Loucy (cell line): ENCODE measurements at regions not wholly inside any gene's neighbourhood (a gene's known extent, or its start where the extent isn't known, plus 50 kb on each side); places are given as distances from the start of the nearest gene placed in this dataset.

ENCODE experiments used
- H2AFZ ChIP-seq: fragments of 200-600 bp; sonication (generic); 2 replicates; pipeline ENCODE4 v1.6.0; 2016; ENCODE audit warnings: antibody characterized with exemption, mild to moderate bottlenecking, low read length, moderate library complexity
- H3F3A ChIP-seq: fragments of 200-600 bp; 2 replicates; pipeline ENCODE4 v1.6.0; 2016; ENCODE audit warnings: antibody characterized with exemption, low read depth, mild to moderate bottlenecking
- H3K27me3 ChIP-seq: fragments of 200-600 bp; sonication (generic); 2 replicates; pipeline ENCODE4 v1.6.1; 2014; ENCODE audit warnings: low read length, mild to moderate bottlenecking; ENCODE audit not compliant: insufficient read depth, poor library complexity, severe bottlenecking
- H3K36me3 ChIP-seq: fragments of 200-600 bp; sonication (generic); 2 replicates; pipeline ENCODE4 v1.6.1; 2016; ENCODE audit warnings: low read length; ENCODE audit not compliant: insufficient read depth
- H3K4me1 ChIP-seq: fragments of 200-600 bp; sonication (generic); 2 replicates; pipeline ENCODE4 v1.5.1; 2014; ENCODE audit warnings: low read length, mild to moderate bottlenecking; ENCODE audit not compliant: insufficient read depth, poor library complexity, severe bottlenecking
- H3K4me2 ChIP-seq: fragments of 200-600 bp; sonication (generic); 2 replicates; pipeline ENCODE4 v1.6.0; 2014; ENCODE audit warnings: antibody characterized with exemption, low read length, low read depth, mild to moderate bottlenecking; ENCODE audit not compliant: poor library complexity, severe bottlenecking
- H3K4me3 ChIP-seq: fragments of 200-600 bp; sonication (generic); 2 replicates; pipeline ENCODE4 v1.5.1; 2014; ENCODE audit warnings: low read length, mild to moderate bottlenecking, mixed read lengths; ENCODE audit not compliant: poor library complexity, severe bottlenecking
- H3K79me2 ChIP-seq: fragments of 200-600 bp; sonication (generic); 2 replicates; pipeline ENCODE4 v1.6.1; 2014; ENCODE audit warnings: low read length; ENCODE audit not compliant: insufficient read depth
- H3K9ac ChIP-seq: fragments of 200-600 bp; sonication (generic); 2 replicates; pipeline ENCODE4 v1.6.0; 2014; ENCODE audit warnings: mild to moderate bottlenecking, low read depth, low read length, moderate library complexity; ENCODE audit not compliant: poor library complexity, severe bottlenecking
- H3K9me2 ChIP-seq: fragments of 200-600 bp; sonication (generic); replicated peaks from 2 replicates; pipeline ENCODE4 v1.6.1; 2016; ENCODE audit warnings: low read depth, low read length, mixed read lengths
- H3K9me3 ChIP-seq: fragments of 200-600 bp; sonication (generic); 2 replicates; pipeline ENCODE4 v1.6.1; 2014; ENCODE audit warnings: mild to moderate bottlenecking, antibody characterized with exemption, low read length, low read depth; ENCODE audit not compliant: insufficient read depth
- H4K20me1 ChIP-seq: fragments of 200-600 bp; sonication (generic); 2 replicates; pipeline ENCODE4 v1.6.0; 2014; ENCODE audit warnings: antibody characterized with exemption, low read length, mild to moderate bottlenecking; ENCODE audit not compliant: insufficient read depth, poor library complexity, severe bottlenecking
- EZH2phosphoT487 ChIP-seq: fragments of 200-600 bp; IDR thresholded peaks from 2 replicates; pipeline ENCODE4 v1.6.1; 2018; ENCODE audit warnings: antibody characterized with exemption, mild to moderate bottlenecking, moderate library complexity, borderline replicate concordance
- TF ChIP-seq, protein P1 (sequence below): fragments of 200-600 bp; sonication (generic); conservative IDR thresholded peaks from 2 replicates; pipeline ENCODE4 v1.5.1; 2014; ENCODE audit warnings: mild to moderate bottlenecking, antibody characterized with exemption, low read length

DNA sequence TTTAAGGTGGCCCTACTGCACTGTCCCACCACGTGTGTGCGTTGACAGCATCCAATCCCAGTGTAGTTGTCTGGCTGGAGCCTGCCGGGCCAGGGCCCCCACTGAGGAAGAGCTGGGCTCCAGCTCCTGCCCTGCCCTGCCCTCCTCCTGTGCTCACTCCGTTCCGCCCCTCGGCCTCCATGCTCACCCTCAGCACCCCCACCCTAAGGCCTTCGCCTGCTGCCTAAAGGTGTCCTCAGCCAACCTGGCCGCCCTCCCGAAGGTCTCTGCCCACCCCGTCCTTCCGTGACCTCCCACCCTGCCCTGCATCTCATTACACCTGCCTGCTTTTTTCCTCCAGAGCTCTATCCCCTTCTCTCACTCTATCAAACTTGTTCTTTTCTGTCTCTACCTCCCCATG is 118.0 kb downstream of the TPRA1 start:
- TF ChIP-seq, protein P1, sequence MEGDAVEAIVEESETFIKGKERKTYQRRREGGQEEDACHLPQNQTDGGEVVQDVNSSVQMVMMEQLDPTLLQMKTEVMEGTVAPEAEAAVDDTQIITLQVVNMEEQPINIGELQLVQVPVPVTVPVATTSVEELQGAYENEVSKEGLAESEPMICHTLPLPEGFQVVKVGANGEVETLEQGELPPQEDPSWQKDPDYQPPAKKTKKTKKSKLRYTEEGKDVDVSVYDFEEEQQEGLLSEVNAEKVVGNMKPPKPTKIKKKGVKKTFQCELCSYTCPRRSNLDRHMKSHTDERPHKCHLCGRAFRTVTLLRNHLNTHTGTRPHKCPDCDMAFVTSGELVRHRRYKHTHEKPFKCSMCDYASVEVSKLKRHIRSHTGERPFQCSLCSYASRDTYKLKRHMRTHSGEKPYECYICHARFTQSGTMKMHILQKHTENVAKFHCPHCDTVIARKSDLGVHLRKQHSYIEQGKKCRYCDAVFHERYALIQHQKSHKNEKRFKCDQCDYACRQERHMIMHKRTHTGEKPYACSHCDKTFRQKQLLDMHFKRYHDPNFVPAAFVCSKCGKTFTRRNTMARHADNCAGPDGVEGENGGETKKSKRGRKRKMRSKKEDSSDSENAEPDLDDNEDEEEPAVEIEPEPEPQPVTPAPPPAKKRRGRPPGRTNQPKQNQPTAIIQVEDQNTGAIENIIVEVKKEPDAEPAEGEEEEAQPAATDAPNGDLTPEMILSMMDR, result no peak
- no peak for TF ChIP-seq EZH2phosphoT487
- Histone ChIP-seq H3K9me3 (no peaks in the 10 kb centered on the region), H3K4me1 (no peaks in the 10 kb centered on the region), H3K79me2 (no peaks in the 10 kb centered on the region), H3K9me2 (no peaks in the 10 kb centered on the region), H3K27me3 (no peaks in the 10 kb centered on the region), H3K36me3 (no peaks in the 10 kb centered on the region), H3F3A (no peaks in the 10 kb centered on the region), H3K4me2 (no peak overlapping the region), H3K9ac (no peak overlapping the region), H4K20me1 (no peaks in the 10 kb centered on the region), H2AFZ (no peak overlapping the region), H3K4me3 (no peak overlapping the region)

DNA sequence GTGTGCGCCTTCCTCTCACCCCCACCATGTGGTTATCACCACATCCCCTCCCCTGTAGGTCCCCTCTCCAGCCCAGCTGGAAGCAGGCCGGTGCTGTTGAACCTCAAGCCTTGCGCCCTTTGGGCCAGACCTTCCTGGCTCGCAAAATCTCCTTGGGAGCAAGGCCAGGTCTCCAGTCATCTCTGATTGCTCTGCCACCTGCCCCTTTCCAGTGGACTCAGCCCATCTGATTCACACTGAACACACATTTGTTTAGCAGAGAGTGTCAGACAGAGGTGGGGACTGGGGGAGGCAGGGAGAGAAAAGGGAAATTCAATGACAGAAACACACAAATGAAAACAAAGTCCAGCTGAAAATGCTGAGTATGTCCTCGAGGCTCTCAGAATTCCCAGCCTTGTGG is 119.4 kb downstream of the TPRA1 start:
- H3K9me3 ChIP-seq, result no peaks in the 10 kb centered on the region
- no peaks in the 10 kb centered on the region for H3K27me3 ChIP-seq
- TF ChIP-seq EZH2phosphoT487, result no peak
- TF ChIP-seq, protein P1, result no peak
- H3F3A ChIP-seq, result no peaks in the 10 kb centered on the region
- no peaks in the 10 kb centered on the region for H3K36me3 ChIP-seq
- no peak overlapping the region for H3K9ac ChIP-seq
- H3K4me2 ChIP-seq, result no peak overlapping the region
- H3K79me2 ChIP-seq, result no peaks in the 10 kb centered on the region
- H4K20me1 ChIP-seq, result no peaks in the 10 kb centered on the region
- no peak overlapping the region for H2AFZ ChIP-seq
- no peaks in the 10 kb centered on the region for H3K9me2 ChIP-seq
- no peaks in the 10 kb centered on the region for H3K4me1 ChIP-seq
- H3K4me3 ChIP-seq, result no peak overlapping the region

DNA sequence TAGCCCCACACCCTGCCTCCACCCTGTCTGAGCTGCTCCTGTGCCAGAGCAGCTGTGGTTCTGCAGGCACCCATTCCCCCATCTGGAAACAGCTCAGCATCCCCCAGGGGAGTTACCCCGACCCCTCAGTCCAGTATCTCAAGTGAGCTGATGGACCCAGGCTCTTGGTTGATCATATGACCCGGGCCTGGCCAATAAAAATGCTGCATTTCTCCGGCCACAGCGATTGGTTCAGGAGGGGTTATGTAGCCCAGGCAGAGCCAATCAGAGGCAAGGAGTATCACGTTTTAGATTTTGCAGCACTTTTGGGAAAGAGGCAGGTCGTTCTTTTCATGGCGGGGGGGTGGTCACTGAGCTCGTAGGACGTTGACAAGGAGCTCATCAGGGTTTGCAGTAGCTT is 120.8 kb downstream of the TPRA1 start:
- H3K4me2 ChIP-seq, result no peak overlapping the region
- no peaks in the 10 kb centered on the region for H3K9me2 ChIP-seq
- no peaks in the 10 kb centered on the region for H3K27me3 ChIP-seq
- H3F3A ChIP-seq, result no peaks in the 10 kb centered on the region
- H3K79me2 ChIP-seq, result no peaks in the 10 kb centered on the region
- H4K20me1 ChIP-seq, result no peaks in the 10 kb centered on the region
- H3K9ac ChIP-seq, result no peak overlapping the region
- no peaks in the 10 kb centered on the region for H3K4me1 ChIP-seq
- H3K36me3 ChIP-seq, result no peaks in the 10 kb centered on the region
- H3K4me3 ChIP-seq, result no peak overlapping the region
- H2AFZ ChIP-seq, result no peak overlapping the region
- TF ChIP-seq EZH2phosphoT487, result no peak
- TF ChIP-seq, protein P1, result no peak
- H3K9me3 ChIP-seq, result no peaks in the 10 kb centered on the region
